Right lung (tissue), 2 donors: ENCODE measurements at regions not wholly inside any gene's neighbourhood (a gene's known extent, or its start where the extent isn't known, plus 50 kb on each side); places are given as distances from the start of the nearest gene placed in this dataset.

Source experiments
- DNase-seq, 2 donors: peaks; one replicate each; pipeline ENCODE4 v3.0.0-alpha.2; 2013

DNA sequence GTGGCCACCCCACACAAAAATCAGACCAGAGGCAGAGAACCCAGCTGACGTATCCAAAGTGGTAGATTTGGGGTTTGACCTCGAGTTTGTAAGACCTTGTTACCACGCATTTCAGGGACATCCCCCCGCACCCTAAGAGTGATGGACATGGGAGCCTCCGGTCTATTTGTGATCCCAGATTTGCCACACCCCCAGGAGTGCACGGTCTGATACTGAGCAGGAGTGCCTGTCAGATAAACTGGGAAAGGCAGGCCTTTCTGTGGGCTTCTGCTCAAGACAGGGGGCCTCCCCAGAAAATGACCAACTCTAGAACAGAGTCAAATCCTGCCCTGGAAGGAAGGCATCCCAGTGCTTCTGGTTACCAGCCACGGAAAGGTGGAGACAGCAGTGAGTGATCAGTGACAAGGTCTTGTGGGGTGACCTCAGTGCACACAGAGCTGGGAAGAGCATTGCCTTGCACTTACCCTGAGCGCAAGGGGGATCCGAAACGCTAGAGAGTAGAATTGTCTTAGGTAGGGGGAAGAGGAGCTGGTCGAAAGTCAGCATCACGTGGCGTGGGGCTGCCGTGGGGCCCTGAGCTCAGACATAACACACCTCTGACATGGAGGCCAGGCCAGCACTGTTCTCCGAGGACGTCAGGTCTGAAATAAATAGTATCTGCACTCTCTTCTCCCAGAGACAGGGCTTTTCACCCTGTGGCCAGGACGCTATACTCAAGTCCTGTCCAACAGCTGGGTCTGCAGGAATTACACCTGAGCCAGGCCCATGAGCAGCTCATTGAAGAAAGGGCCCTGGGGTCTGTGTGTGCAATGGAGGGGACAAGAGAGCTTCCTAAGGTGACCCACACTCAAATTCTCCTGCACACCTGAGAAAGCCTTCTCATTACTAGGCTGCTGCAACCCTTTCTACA, 242.4 kb upstream of the SALL3 start:
- DNase-seq, result no peak

DNA sequence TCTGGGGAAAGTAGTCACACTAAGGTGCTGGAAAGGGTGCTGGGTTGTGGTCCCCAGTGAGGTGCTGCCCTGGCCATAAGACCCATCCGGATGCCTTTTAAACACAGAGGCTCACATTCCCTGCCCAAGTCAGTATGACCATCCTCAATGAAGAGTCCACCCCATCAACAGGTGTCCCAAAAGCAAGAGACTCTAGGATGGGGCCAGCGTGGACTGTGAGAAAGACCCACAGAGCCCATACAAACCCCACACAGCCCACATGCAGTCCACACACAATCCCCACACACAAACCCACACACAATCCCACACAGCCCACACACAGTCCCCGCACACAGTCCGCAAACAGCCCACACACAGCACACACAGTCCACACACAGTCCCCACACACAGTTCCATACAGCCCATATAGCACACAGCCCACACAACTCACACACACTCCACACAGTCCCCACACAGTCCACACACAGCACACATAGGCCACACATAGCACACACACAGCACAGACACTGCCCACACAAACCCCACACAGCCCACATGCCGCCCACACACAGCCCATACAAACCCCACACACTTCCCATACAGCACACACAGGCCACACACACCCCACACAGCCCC, 241.4 kb upstream of the SALL3 start:
- DNase-seq, result no peak

DNA sequence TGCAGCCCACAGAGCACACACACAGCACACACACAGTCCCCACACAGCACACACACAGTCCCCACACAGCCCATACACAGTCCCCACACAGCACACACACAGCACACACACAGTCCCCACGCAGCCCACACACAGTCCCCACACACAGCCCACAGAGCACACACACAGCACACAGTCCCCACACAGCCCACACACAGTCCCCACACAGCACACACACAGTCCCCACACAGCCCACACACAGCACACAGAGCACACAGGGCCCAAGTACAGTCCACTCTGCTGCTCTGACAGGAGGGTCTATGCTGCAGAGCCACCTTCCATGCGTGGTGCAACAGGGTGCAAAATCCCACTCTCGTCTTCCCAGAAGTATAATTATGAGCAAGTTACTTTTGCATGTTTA, 240.5 kb upstream of the SALL3 start:
- DNase-seq, result no peak

DNA sequence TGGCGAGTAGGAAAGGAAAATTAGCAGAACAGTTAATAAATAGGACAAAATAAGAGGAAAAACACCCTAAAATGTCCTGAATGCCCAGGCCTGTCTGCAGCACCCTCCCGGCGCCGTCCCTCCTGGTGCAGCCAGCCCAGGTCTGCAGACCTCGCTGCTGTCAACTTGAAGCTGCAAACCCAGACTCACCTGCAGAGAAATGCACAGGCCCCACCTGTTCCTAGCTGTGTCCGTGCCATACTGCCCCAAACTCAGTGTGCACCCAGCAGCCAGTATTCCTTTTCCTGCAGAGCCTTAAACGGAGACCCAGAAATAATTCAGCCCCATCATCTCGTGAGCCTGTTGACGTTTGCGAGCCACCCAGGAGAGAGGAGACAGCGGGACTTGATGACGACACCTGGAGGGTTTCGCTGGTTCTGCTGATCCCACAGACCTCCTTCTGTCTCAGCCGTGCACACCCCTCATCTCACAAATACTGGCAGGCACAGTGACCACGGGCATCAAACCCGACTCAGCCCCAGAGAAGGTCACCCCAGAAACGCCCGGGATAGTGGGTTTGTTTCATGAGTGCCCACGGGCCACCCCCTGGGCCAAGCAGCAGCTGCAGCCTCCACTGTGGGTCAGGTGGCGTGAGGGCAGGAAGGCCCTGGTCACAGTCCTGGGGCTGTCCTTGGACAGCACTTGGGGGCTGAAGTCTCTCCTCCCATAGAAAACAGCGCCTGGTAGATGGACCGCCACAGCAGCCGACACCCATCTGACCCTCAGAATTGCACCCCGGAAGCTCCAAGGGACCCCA, 239.5 kb upstream of the SALL3 start:
- no peak for DNase-seq

DNA sequence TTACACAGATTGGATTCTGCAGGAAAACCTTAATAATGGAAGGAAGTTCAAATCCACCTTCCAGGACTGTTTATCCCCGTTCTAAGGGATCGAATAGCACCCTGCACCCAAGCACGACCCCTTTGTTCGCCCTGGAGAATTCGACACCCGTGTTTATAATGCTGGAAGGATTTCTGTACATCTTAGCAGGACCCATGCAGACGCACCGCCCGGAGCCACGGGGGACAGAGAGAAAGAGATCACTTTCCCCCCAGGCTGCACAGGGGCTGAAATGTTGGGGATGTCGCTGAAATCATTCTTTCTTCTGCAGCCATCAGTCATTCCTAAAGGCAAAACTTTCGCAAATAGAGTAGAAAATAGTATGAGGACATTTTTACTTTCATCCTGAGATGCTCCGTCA, 238.7 kb upstream of the SALL3 start:
- DNase-seq, result no peak

DNA sequence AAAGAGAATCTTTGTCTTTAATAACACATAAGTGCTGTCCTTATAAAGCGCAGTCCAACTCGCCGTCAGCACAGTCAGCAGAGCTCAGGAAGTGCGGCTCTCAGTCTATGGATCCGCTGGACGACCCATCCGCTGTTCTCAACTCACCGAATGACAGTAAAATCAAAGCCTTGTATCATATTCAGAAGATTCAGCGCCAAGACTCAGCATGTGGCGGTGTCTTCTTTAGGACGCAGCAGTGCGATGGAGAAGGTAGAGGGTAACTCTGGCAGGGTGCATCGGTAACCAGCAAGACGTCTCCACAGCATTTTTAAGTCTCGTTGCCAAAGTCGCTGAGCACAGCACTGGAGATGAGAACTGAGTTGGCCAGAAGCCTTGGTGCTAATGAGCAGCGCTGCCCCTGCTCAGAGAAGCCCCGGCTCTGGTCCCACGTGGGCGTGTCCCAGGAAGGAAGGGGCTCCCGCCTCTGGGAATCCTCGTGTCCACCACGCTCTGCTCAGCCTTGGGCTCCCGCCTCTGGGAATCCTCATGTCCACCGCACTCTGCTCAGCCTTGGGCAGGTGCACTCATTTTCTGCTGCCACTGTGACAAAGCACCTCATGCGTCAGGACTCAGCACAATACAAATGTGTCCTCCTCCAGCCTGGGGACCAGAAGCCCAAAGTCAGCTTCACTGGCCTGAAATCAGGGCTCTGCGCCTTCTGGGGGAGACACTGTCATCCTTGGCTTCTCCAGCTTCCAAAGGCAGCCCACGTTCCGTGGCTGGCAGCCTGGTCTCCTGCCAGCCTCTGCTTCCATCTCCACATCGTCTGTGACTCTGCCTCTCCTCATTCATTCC, 238.0 kb upstream of the SALL3 start:
- no peak for DNase-seq

DNA sequence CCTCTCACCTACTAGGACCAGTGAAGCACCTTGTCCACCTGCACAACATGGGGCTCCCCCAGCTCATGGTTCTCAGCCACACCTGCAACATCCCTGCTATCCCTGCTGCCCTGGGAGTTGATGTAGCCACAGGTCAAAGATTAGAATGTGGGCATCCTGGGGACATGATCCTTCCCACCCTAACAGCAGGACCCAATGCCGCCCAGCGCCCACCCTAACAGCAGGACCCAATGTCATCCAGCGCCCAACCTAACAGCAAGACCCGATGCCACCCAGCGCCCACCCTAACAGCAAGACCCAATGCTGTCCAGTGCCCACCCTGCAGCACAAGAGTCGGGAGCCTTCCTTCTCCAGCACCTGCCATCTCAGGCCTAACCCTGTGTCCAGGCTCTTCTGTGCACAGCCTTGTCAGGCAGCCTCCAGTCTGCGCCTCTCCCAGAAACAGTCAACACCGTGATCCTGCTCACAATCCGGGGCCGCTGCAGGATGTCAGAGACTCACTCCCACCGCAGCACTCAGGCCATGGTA, 237.3 kb upstream of the SALL3 start:
- no peak for DNase-seq

DNA sequence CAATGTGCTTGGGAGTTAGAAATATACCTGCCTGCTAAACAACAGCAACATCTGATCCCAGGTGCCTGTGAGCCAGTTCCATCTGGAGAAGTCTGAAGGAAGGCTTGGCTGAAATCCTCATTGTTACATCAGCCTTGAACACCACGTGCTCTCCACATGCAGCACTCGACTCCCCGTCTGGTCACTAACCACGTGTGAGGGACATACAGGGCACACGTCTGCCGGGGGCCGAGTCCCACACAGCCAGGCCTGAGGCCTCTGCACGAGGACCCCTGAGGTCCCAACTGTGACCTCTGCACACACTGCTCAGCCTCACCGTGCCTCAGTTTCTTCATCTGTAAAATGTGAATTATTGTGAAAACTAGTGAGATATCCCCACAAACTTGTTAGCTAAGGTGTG, 236.5 kb upstream of the SALL3 start:
- DNase-seq, result no peak

DNA sequence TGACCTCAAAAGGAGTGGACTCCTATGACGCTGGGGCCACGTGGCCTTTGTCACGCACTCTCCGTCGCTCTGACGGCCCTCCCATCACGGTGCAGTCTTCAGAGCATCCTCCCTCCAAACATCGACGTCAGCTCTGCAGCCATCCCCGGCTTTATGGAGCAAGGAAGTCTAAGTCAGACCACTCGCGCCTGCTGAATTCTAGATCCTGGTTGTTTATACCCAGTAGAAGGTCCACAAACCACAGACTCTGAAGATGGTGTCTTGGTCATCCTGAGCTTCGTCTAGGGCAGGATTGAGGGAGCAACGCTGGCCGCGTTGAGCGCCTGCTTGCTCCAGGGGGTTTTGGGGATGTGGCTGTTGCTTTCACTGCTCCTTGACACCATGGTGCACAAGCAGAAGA, 228.0 kb upstream of the SALL3 start:
- no peak for DNase-seq

DNA sequence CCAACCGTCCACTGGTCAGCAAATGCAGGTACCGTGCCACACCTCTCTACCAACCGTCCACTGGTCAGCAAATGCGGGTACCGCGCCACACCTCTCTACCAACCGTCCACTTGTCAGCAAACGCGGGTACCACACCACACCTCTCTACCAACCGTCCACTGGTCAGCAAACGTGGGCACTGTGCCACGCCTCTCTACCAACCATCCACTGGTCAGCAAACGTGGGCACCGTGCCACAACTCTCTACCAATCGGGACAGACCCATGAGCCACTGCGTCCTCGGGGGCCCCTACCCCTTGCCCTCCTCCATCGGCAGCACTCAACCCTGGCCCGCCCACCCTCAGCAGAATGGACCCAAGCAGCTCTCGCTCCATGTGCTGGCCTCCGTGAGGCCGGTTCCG, 226.4 kb upstream of the SALL3 start:
- DNase-seq, result no peak

DNA sequence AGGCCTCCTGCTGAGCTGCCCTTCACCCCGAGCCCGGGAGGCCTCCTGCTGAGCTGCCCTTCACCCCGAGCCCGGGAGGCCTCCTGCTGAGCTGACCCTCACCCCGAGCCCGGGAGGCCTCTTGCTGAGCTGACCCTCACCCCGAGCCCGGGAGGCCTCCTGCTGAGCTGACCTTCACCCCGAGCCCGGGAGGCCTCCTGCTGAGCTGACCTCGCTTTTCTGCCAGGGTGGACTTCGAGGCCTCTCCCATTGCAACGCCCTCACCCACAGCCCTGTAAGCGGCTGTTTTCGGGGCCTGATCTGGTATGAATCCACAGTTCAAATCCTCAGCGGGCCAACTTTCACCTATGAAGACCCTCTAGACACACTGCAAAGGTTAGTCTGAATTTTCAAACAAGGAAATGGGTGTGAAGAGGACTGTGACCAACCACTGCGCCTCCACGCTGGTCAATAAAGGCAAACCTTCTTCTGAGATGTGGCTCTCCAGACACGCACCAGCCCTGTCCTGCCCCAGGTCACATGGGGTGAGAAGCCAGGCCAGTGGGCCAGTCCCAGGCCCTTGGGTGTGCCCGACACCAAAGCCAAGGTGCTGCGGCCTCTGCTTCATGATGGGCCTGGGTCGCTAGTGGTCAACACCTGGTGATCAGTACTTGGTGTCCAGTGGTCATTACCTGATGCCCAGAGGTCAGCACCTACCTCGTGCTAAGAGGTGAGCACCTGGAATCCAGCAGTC, 225.1 kb upstream of the SALL3 start:
- no peak for DNase-seq

DNA sequence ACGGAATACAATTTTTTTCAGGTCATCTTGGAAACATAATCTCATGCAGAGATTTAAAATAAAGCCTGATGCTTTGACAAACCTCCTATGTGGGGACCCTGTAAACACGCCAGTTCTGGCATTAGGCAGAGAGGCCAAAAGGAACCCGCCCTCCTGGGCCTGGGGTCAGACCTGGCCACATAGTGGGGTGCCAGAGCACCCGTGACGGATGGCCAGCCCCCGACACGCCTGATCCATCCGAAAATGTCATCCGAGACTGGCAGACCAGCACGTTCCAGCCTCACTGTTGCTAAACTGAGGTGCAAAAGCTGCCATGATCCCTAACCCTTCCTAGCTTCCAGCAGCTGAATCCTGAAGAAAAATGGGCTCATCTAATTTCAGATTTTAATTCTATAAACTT, 222.6 kb upstream of the SALL3 start:
- DNase-seq, result no peak

DNA sequence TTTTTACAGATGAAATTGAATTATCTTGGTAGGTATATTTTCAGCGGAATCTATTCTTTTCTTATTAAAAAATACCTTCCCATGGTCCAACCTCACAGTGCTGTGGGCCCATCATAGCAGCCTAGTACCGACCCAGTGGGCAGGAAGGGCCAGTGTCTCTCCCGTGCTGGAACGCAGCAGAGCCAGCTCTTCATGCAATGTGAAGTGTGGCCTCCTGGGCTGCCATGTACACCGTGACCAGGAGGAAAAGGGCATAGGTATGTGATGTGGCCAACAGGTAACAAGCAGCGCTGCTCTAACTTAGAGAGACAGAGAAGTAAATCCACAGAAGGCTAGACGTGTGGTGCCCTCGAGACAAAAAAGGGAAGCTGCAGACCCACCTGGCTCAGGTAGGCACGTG, 221.1 kb upstream of the SALL3 start:
- no peak for DNase-seq

DNA sequence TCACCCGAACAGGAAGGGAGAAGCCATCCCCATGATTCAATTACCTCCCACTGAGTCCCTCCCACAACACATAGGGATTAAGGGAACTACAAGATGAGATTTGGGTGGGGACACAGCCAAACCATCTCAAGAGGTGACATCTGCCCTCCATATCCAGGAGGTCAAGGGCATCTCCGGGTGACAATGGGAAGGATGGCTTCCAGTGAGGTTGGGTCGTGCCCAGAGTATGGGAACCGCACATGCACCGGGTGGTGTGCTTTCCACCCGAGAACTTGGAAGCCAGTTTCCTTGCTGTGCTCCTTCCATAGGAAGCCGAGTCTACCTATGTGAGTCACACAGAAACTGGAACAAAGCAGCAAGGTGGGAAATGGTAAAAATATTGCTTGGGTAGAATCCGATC, 216.9 kb upstream of the SALL3 start:
- DNase-seq, result no peak

DNA sequence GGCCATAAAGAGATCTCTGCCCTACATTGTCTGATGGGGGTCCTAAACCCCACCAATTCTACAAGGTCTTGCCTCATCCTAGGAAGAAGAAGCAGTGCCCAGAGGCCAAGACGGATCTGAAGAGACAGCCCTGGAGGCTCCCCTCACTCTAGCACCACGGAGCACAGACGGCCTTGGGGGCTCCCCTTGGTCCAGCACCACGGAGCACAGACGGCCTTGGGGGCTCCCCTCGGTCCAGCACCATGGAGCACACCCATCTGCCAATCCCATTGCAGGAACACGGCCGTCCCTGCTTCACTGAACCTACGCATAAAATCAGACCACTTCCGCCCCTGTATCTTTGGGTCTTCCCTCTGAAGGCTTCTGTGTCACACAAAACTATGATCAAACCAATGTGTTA, 215.1 kb upstream of the SALL3 start:
- DNase-seq, result no peak

DNA sequence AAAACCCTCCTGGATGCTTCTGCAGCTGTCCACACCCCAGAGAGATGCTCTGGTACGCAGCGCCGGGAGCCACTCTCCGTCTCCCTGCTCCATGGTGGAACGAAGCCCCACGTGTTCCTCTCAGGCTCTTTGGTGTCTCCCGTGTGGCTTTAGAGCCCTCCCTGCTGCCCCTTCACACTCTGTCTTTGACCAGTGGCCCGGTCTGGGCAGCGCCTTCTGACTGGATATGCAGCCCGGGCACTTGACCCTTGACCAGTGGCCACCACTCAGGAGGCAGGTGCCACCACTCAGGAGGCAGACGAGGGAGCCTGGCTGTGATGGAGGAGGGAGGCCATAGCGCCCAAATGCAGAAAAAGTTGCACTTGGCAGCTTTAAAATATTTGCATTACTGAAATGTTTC, 214.5 kb upstream of the SALL3 start:
- DNase-seq, result no peak

DNA sequence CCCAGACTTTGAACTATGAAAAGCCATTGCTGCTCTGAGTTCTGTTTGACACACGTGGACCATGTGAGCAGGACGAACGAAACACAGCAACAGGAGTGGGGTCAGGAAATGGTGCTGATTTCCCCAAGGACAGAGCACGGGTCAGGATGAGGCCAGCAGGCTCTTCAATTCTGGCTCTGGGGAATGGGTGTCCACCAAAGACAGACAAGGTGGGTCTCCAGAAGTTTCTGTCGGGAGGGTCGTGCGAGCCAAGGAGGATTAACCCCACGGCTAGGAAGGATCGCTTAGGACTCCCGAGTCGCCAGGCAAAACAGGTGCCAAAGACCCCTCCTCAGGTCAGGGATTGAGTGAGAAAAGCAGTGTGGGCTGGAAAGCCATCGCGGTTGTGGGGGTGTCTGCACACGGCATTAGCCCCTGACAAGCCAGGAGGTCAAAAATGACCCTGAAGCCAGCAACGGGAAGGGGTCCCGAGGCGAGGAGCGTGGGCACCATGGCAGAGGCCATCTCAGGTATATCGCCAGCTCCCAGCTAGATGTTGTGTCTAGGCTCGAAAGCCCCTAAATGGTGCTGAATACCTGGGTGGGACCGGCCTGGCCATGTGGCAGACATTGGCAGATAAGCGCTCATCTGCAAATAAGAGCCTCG, 213.9 kb upstream of the SALL3 start:
- DNase-seq, result no peak

DNA sequence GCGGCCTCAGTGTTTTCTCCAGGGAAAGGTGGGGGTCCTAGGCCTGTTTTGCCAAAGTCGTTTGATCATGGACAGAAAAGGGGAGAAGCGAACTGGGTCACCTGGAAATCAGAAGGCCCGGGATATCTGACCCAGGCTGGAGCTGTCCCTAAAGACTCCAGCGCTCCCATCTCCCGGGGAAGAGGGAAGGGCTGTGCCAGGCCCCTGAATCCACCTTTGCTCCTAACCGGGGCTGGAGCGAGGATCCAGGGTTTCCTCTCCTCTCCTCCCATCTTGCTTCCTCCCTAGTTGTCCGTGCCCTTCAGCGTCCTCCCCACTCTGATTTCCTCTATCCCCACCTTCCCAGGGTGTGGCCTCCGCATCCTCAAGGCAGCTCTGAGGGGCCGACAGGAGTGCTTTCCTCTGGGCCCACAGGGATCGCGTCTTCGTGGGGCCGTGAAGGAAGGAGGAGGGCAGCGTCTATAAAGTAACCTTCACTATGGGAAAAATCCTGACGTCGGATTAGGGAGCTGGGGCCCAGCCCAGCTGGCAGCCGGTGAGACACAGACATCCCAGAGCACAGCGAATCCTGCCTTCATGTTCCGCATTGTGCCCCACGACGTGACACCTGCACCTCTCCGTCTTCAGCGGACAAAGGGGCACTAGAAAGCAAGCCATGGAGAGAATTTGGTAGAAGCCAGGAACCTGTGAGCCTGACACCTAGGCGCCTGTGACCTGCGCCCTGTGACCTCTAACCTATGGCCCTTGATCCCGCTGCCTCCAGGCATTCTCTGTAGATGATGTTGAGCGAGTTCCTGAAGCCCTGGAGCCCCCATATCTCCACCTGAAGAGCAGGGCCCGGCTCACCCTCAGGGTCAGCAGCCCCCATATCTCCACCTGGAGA, 212.7 kb upstream of the SALL3 start:
- DNase-seq, result no peak

DNA sequence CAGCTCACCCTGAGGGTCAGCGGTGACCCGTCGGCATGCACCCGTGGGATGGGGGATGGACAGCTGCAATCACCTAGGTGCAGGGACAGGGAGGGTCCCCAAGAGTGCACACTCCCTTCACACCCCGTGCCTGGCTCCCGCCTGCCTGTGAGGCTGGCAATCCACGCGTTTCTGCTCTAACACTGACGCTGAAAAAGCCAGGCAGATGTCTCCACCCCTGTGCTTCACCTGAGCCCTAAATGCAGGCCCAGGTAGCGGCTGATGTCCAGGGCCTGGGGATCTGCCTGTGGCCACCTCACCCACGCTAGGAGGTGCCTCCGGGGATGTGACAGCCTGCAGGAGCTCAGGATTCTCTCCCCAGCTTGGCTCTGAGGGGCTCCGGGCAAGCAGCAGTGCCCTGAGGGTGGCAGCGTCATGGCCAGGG, 212.0 kb upstream of the SALL3 start:
- DNase-seq, result no peak
